ENCODE measurements at regions not wholly inside any gene's neighbourhood (a gene's known extent, or its start where the extent isn't known, plus 50 kb on each side); places are given as distances from the start of the nearest gene placed in this dataset.

DNA sequence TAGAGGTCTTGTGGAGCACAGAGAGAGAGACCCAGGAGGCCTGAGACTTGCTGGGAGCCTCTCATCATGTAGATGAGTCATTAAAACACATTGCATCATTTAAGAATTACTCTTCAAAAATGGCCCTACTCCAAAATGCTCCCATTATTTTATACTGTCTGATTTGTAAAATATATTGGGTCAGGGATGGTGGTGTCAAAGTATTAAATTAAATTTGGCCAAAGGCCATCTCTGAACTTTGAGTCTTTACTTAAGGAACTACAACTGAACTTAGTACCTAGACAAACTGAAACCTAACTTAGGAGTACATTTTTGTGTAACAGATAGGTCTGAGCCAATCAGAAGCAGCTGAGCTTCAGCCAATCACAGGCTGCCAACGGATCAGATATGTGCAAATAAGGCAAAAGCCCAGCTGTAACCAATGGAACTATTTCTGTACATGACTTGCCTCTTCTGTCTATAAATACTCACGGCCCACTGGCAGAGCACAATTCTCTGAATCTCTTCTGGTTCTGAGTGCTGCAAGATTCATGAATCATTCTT lies 657.2 kb downstream of the TLE1 start:
- TF ChIP-seq, protein P1, sequence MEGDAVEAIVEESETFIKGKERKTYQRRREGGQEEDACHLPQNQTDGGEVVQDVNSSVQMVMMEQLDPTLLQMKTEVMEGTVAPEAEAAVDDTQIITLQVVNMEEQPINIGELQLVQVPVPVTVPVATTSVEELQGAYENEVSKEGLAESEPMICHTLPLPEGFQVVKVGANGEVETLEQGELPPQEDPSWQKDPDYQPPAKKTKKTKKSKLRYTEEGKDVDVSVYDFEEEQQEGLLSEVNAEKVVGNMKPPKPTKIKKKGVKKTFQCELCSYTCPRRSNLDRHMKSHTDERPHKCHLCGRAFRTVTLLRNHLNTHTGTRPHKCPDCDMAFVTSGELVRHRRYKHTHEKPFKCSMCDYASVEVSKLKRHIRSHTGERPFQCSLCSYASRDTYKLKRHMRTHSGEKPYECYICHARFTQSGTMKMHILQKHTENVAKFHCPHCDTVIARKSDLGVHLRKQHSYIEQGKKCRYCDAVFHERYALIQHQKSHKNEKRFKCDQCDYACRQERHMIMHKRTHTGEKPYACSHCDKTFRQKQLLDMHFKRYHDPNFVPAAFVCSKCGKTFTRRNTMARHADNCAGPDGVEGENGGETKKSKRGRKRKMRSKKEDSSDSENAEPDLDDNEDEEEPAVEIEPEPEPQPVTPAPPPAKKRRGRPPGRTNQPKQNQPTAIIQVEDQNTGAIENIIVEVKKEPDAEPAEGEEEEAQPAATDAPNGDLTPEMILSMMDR (IDR thresholded peaks at IDR 0.05; ENCODE audit: low read depth, low read length) = no peak
- TF ChIP-seq POLR2A (IDR thresholded peaks at IDR 0.05; ENCODE audit: extremely low read depth, insufficient read length) (no peak), MYC (IDR thresholded peaks at IDR 0.05; ENCODE audit: low read depth, low read length) (no peak)
